HG02588 (cell line): ENCODE measurements at regions not wholly inside any gene's neighbourhood (a gene's known extent, or its start where the extent isn't known, plus 50 kb on each side); places are given as distances from the start of the nearest gene placed in this dataset.

Source experiments
- ATAC-seq: cut with Tn5 transposase; IDR thresholded peaks from one replicate; pipeline ENCODE4 v1.9.1; 2021; ENCODE audit warnings: mild to moderate bottlenecking, moderate library complexity; ENCODE audit not compliant: unreplicated experiment

- no peak for ATAC-seq
Observed at GRCh38 chr12:18207266-18207665, 54.1 kb upstream of the PIK3C2G start.

GRCh38 chr12:18206198-18206597 is 55.1 kb upstream of the PIK3C2G start:
- ATAC-seq: no peak

DNA sequence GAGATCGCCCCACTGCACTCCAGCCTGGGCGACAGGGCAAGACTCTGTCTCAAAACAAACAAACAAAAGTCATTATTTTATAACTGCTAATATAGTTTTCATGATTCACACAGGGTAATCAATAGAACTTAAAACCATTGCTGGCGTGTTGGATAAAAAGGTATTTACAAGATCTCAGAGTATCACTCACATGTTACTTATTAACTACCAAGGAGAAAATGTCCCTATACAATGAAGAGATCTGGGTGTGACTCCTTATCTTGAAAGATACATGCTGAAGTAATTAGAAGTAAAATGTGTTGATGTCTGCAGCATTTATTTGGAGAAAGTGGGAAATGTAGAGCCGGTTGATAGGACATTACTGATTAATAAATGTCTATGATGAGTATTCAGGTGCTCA is 57.3 kb upstream of the PIK3C2G start:
- ATAC-seq: no peak

DNA sequence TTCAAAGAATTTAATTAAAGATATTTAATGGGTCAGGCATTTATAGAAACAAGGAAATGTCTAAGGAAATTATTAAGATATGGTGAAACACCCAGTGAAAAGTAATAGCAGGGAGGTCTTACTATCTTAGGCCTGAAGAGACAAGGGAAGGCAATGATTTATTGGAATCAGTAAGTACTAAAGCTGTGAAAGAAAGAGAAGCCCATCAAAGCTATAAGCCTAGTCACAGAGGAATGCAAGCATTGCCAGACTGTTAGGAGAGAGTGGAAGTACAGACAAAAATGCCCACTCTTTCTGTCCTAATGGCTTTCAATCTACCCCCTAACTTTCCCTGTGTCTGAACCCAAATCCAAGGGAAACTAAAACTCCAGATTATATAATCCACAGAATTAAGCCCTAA is 69.2 kb upstream of the PIK3C2G start:
- ATAC-seq: no peak

GRCh38 chr12:18183141-18183540 is 78.2 kb upstream of the PIK3C2G start:
- ATAC-seq: no peak

DNA sequence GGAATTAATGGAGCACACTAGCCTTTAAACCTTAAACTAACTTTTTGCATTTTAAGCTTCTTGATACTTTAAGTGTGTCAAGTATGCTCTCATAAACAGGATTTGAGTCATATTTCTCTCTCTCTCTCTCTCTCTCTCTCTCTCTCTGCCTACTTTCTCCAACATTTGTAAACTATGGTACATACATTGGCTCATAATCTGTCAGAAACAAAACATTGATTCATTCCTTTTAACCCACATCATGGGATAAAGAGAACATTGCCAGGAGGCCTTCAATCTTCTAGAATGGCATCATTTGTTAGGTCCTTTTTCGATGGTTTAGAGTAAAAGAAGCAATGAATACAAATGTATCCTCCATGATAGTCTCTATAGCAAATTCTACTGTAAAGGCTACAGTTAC is 81.6 kb upstream of the RERGL start:
- ATAC-seq: no peak

- ATAC-seq: no peak
Observed at GRCh38 chr12:18168016-18168415, 78.0 kb upstream of the RERGL start.

GRCh38 chr12:18165889-18166288 is 75.9 kb upstream of the RERGL start:
- peak; percentile 27 for ATAC-seq

DNA sequence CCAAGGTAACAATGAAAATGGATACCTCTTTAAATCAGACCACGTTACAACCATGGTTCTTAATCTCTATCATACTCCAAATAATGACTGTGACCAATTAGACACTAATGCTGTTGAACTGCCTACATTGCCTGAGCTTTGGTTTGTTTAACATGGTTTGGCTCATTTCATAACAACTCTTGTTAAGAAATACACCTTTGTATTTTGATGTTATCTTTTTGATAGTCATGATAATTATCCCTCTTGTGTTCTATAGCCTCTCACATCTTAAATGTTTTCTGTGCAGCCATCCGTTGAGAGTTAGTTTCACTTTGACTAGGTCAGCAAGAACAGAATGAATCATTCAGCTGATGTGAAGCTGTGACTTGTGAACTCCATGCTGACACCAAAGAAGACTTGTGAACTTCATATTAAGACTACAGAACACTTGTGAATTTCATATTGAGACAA is 75.5 kb upstream of the RERGL start:
- peak; percentile 97 for ATAC-seq

DNA sequence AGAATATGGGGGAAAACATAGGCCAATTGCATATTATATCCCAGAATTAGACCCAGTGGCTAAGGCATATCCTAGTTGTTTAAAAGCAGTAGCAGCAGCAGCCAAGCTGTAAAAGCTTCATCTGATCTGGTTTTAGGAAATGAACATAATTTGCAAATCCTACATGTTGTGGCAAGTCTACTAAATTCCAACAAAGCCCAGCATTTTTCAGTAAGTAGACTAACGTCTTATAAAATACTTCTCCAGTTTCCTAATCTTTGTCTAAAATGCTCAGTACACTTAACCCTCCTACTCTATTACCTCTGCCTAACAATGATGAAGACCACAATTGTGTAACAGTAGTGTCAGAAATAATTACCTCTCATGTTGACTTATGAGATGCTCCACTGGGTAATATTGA is 70.9 kb upstream of the RERGL start:
- ATAC-seq: no peak

DNA sequence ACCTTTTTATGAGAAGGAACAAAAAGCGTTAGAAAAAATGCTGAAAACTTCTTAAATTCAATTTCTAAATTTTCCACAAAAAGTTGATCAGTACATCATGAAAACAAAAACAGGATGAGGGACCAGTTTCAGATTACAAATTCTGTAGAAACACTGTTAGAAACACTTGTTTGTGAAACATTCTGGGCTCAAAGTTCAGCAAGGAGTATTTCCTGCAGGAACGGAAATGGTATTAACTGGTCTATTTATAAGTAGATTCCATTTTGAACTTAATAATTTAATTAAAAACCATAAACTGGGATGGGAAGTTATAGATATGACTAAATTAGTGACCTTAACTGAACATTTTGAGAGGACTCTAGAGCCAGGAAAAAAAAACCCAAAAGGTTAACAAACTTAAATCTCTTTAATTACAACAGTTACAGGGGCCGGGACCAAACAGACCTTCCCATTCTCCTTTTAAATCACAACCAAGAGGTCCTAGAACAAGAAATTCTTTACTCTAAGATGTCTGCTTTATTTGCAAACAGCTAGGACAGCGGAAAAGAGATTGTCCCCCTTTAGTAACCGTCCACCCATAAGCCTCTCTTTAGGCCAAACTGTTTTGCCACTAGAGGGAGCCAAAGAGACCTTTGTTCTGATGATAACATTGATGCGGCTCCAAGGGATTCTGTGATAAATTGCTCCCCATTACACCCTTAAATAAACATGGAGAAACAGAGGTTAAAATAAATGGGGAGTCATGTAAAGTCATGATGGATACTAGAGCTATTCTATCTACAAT is 69.0 kb upstream of the RERGL start:
- no peak for ATAC-seq

DNA sequence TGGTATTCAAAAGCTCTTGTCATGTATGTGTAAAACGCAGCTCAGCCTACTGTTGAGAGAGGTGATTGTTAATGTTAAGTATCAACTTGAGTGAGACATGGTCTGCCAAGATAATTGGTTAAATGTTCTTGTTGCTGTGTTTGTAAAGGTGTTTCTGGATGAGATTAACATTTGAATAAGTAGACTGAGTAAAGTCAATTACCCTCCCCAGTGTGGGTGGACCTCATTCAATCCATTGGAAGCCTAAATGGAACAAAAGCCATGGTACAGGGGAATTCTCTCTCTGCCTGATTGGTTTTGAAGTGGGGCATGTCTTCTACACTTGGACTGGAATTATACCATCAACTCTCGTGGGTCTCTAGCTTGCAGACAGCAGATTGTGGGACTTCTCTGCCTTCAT is 63.8 kb upstream of the RERGL start:
- no peak for ATAC-seq

GRCh38 chr12:18151036-18151435 is 61.0 kb upstream of the RERGL start:
- ATAC-seq: no peak

DNA sequence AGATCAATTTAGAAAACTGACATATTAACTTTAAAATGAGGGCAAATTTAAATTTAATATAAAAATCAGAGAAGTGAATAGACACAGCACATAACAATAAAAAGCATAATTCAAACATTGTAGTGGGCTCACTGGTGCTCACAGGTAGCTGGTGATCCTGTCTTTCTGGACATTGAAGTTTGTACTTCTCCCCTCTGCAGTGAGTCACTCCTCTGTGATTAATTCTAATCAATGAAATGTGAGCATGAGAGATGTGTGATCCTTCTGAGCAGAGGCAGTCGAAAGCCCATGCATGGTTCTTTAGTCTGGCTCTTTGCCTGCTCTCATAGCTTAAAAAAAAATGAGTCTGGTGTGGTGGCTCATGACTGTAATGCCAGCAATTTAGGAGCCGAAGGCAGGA is 59.0 kb upstream of the RERGL start:
- ATAC-seq: no peak

DNA sequence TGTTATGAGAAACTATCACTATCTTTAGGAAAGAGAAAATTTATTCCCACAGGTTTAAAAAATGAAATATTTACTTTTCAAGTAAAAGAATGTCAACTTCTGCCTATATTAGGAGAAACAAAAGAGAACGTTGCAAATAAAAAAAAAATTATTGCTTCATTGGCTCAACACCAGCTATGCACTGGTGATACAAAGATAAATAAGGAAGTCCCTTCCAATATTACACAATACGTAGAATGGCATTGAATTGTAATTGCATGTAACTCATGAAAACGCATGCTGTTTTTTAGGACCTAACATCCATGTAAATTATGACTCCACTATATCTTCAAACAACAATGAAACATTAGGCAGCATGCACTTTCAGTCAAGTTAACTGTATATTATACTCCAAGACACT is 56.4 kb upstream of the RERGL start:
- no peak for ATAC-seq

GRCh38 chr12:18145924-18146323 is 55.9 kb upstream of the RERGL start:
- ATAC-seq: no peak

- no peak for ATAC-seq
Observed at GRCh38 chr12:18141048-18141982, 51.3 kb upstream of the RERGL start.

- no peak for ATAC-seq
Observed at GRCh38 chr12:18139989-18140596, 50.1 kb upstream of the RERGL start.
